ENCODE measurements at regions not wholly inside any gene's neighbourhood (a gene's known extent, or its start where the extent isn't known, plus 50 kb on each side); places are given as distances from the start of the nearest gene placed in this dataset.

DNA sequence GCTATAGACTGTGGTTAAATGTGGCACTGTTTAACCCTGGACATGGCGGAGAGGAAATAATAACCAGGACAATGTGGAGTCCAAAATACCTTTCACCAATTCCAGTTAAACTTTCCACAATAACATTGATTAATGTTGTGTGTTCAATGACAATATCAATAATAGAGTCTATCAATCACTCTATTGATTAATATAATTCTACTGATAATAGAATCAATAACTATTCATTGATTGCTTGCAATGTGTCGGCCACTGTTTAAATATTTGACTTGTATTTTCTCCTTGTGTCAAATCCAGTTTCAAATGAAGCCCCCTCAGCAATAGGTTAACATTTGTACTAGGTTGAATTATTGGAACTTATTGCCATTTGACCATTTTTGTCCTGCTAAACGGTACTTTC lies 187.0 kb downstream of the PTPN20 start:
- WGBS, 2 donors (ENCODE audit: low coverage in 1 of 2) = 89 to 95% methylated on average over 3 of the region's 3 CpGs
- Histone ChIP-seq H3K9me3 (no peaks in the 10 kb centered on the region), H3K4me3 (no peak overlapping the region), H3K4me1 (no peaks in the 10 kb centered on the region), H3K27me3 (no peaks in the 10 kb centered on the region), H3K27ac (no peak overlapping the region), H3K36me3 (no peaks in the 10 kb centered on the region)
- TF ChIP-seq, protein P1, sequence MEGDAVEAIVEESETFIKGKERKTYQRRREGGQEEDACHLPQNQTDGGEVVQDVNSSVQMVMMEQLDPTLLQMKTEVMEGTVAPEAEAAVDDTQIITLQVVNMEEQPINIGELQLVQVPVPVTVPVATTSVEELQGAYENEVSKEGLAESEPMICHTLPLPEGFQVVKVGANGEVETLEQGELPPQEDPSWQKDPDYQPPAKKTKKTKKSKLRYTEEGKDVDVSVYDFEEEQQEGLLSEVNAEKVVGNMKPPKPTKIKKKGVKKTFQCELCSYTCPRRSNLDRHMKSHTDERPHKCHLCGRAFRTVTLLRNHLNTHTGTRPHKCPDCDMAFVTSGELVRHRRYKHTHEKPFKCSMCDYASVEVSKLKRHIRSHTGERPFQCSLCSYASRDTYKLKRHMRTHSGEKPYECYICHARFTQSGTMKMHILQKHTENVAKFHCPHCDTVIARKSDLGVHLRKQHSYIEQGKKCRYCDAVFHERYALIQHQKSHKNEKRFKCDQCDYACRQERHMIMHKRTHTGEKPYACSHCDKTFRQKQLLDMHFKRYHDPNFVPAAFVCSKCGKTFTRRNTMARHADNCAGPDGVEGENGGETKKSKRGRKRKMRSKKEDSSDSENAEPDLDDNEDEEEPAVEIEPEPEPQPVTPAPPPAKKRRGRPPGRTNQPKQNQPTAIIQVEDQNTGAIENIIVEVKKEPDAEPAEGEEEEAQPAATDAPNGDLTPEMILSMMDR (IDR thresholded peaks at IDR 0.05) = no peak
- TF ChIP-seq POLR2A (IDR thresholded peaks at IDR 0.05) (no peak), POLR2AphosphoS5 (IDR thresholded peaks at IDR 0.05) (no peak), EP300 (IDR thresholded peaks at IDR 0.05; ENCODE audit: low read depth) (no peak)
- intact Hi-C loops (cut with DNase I; ENCODE audit: low total_unique reads) = no loop called here
- in situ Hi-C loops (cut with MboI; ENCODE audit: low pct_ligation_motif_present in 1 of 4, low pct_unique_long_range_greater_than_20kb in 1 of 4, low sequenced_read_pairs in 3 of 4) = no loop called here
- DNase-seq = no peak

DNA sequence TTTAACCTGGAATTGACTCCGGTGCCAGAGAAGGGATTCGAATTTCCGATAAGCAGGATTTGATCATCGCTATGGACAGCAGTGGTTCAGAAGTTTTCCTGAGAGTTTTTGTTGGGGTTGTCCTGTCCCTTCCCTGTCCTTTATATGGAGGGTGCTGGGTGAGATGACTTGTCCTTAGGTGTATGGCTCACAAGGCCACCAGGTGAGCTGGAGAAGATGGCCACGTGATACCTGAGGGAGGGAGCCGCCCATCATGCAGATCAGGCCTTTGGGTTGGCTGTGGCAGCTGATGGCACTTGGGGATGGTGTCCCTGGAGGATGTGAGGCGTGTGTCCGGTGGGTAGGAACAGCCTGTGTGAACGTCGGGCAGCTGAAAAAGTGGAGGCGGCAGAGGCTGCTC lies 187.7 kb downstream of the PTPN20 start:
- intact Hi-C loops (cut with DNase I; ENCODE audit: low total_unique reads) (no loop called here), in situ Hi-C loops (cut with MboI; ENCODE audit: low pct_ligation_motif_present in 1 of 4, low pct_unique_long_range_greater_than_20kb in 1 of 4, low sequenced_read_pairs in 3 of 4) (no loop called here)
- 91% methylated on average over 11 of the region's 11 CpGs; no CpG with 5 or more reads in 1 of the 2 donors for WGBS, 2 donors (ENCODE audit: low coverage in 1 of 2)

DNA sequence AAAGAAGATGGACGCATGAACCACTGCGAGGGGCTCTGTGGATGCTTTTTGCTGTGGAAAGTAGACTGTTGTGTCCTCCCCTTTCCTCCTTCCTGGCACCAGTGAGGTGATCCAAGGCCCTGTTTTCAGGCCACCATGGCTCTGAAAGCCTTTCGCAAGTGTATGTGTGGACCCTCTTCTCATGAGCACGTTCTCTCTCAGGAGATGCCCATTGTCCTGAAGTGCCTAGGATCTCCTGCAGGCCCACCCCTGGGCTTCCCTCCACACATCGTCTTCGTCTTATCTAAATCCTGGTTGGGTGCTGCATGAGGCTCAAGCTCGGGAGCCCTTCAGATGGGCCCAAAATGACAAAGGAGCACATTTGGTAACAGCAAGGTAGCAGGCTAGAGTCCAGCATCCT lies 188.2 kb downstream of the PTPN20 start:
- no peak overlapping the region for H3K4me3 ChIP-seq
- no peaks in the 10 kb centered on the region for H3K9me3 ChIP-seq
- H3K27me3 ChIP-seq = no peaks in the 10 kb centered on the region
- H3K27ac ChIP-seq = no peak overlapping the region
- H3K4me1 ChIP-seq = no peaks in the 10 kb centered on the region
- TF ChIP-seq, protein P1 (IDR thresholded peaks at IDR 0.05) = no peak
- TF ChIP-seq EP300 (IDR thresholded peaks at IDR 0.05; ENCODE audit: low read depth) (no peak), POLR2A (IDR thresholded peaks at IDR 0.05) (no peak), POLR2AphosphoS5 (IDR thresholded peaks at IDR 0.05) (no peak)
- 84% methylated on average over 7 of the region's 7 CpGs; no CpG with 5 or more reads in 1 of the 2 donors for WGBS, 2 donors (ENCODE audit: low coverage in 1 of 2)
- no peak for DNase-seq
- no peaks in the 10 kb centered on the region for H3K36me3 ChIP-seq
- in situ Hi-C loops (cut with MboI; ENCODE audit: low pct_ligation_motif_present in 1 of 4, low pct_unique_long_range_greater_than_20kb in 1 of 4, low sequenced_read_pairs in 3 of 4) = no loop called here
- intact Hi-C loops (cut with DNase I; ENCODE audit: low total_unique reads) = no loop called here

More for the DNA sequence above, 187.7 kb downstream of the PTPN20 start:
- Histone ChIP-seq H3K4me3 (no peak overlapping the region), H3K9me3 (no peaks in the 10 kb centered on the region), H3K36me3 (no peaks in the 10 kb centered on the region), H3K4me1 (no peaks in the 10 kb centered on the region), H3K27ac (no peak overlapping the region), H3K27me3 (no peaks in the 10 kb centered on the region)
- no peak for TF ChIP-seq POLR2A (IDR thresholded peaks at IDR 0.05)
- TF ChIP-seq, protein P1 (IDR thresholded peaks at IDR 0.05) = no peak
- no peak for TF ChIP-seq POLR2AphosphoS5 (IDR thresholded peaks at IDR 0.05)
- no peak for TF ChIP-seq EP300 (IDR thresholded peaks at IDR 0.05; ENCODE audit: low read depth)
- DNase-seq = no peak

DNA sequence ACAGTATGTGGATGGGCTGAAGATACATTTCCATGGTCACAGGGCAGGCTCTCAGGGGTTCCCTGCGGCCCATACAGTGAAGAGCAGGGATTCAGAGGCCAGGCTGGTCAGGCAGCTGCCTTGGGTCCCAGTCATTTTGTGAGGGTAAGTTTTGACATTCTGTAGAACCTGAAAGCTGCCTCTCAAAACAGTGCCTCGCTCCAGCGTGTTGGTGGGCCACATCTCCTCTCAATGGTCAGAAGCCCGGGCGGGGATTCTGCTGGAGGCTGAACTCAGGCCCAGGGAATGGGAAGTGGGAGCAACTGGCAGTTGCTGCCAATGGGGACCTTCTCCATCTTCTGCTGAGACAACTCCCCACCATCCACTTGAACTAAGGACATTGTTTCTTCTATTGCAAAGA lies 190.0 kb downstream of the PTPN20 start:
- Histone ChIP-seq H3K27ac (no peak overlapping the region), H3K9me3 (no peaks in the 10 kb centered on the region), H3K4me3 (no peak overlapping the region), H3K27me3 (no peaks in the 10 kb centered on the region), H3K4me1 (no peaks in the 10 kb centered on the region), H3K36me3 (no peaks in the 10 kb centered on the region)
- no peak for DNase-seq
- in situ Hi-C loops (cut with MboI; ENCODE audit: low pct_ligation_motif_present in 1 of 4, low pct_unique_long_range_greater_than_20kb in 1 of 4, low sequenced_read_pairs in 3 of 4) = no loop called here
- WGBS, 2 donors (ENCODE audit: low coverage in 1 of 2) = 94% methylated on average over 5 of the region's 5 CpGs; no CpG with 5 or more reads in 1 of the 2 donors
- intact Hi-C loops (cut with DNase I; ENCODE audit: low total_unique reads) = no loop called here
- TF ChIP-seq POLR2AphosphoS5 (IDR thresholded peaks at IDR 0.05) (no peak), POLR2A (IDR thresholded peaks at IDR 0.05) (no peak), EP300 (IDR thresholded peaks at IDR 0.05; ENCODE audit: low read depth) (no peak)
- TF ChIP-seq, protein P1 (IDR thresholded peaks at IDR 0.05) = no peak
